ENCODE measurements at regions not wholly inside any gene's neighbourhood (a gene's known extent, or its start where the extent isn't known, plus 50 kb on each side); places are given as distances from the start of the nearest gene placed in this dataset.
"Not testable (repeated sequence)": the region's sequence is repeated elsewhere in the genome, so short reads cannot be mapped to it uniquely, and the experiment has no call there.

GRCh38 chr5:15021266-15022046, 149.9 kb upstream of the ANKH start:
- no peak for DNase-seq (ENCODE audit: low spot score)

- no peak for DNase-seq (ENCODE audit: low spot score)
Measured at GRCh38 chr5:15020736-15021135, 149.2 kb upstream of the ANKH start.

GRCh38 chr5:15014809-15015208, 143.2 kb upstream of the ANKH start:
- DNase-seq (ENCODE audit: low spot score) = no peak

GRCh38 chr5:15013654-15014463, 142.3 kb upstream of the ANKH start:
- peak; percentile 57 for DNase-seq (ENCODE audit: low spot score)

- DNase-seq (ENCODE audit: low spot score) = no peak
Measured at GRCh38 chr5:15012061-15012460, 140.5 kb upstream of the ANKH start.

- no peak for DNase-seq (ENCODE audit: low spot score)
Measured at GRCh38 chr5:15010936-15011335, 139.4 kb upstream of the ANKH start.

GRCh38 chr5:15009420-15009819, 137.8 kb upstream of the ANKH start:
- no peak for DNase-seq (ENCODE audit: low spot score)

- DNase-seq (ENCODE audit: low spot score) = no peak
Measured at GRCh38 chr5:15008921-15009320, 137.3 kb upstream of the ANKH start.

- DNase-seq (ENCODE audit: low spot score) = no peak
Measured at GRCh38 chr5:15008476-15008875, 136.9 kb upstream of the ANKH start.

GRCh38 chr5:15007646-15008045, 136.1 kb upstream of the ANKH start:
- DNase-seq (ENCODE audit: low spot score) = no peak

- DNase-seq (ENCODE audit: low spot score) = no peak
Measured at GRCh38 chr5:15004506-15004905, 132.9 kb upstream of the ANKH start.

- DNase-seq (ENCODE audit: low spot score) = peak; percentile 86
Measured at GRCh38 chr5:15003511-15003920, 131.9 kb upstream of the ANKH start.

- DNase-seq (ENCODE audit: low spot score) = no peak
Measured at GRCh38 chr5:15002791-15003190, 131.2 kb upstream of the ANKH start.

GRCh38 chr5:15002173-15002572, 130.6 kb upstream of the ANKH start:
- no peak for DNase-seq (ENCODE audit: low spot score)

- DNase-seq (ENCODE audit: low spot score) = no peak
Measured at GRCh38 chr5:15001517-15001916, 129.9 kb upstream of the ANKH start.

GRCh38 chr5:14998491-14998890, 126.9 kb upstream of the ANKH start:
- DNase-seq (ENCODE audit: low spot score) = peak; percentile 37

GRCh38 chr5:14996997-14997396, 125.4 kb upstream of the ANKH start:
- no peak for DNase-seq (ENCODE audit: low spot score)

- DNase-seq (ENCODE audit: low spot score) = no peak
Measured at GRCh38 chr5:14995229-14995628, 123.7 kb upstream of the ANKH start.

GRCh38 chr5:14993459-14994133, 122.0 kb upstream of the ANKH start:
- DNase-seq (ENCODE audit: low spot score) = not testable (repeated sequence)

- not testable (repeated sequence) for DNase-seq (ENCODE audit: low spot score)
Measured at GRCh38 chr5:14992751-14993458, 121.3 kb upstream of the ANKH start.

- DNase-seq (ENCODE audit: low spot score) = no peak
Measured at GRCh38 chr5:14988223-14988622, 116.6 kb upstream of the ANKH start.

- no peak for DNase-seq (ENCODE audit: low spot score)
Measured at GRCh38 chr5:14986413-14986812, 114.8 kb upstream of the ANKH start.
